ENCODE measurements at regions not wholly inside any gene's neighbourhood (a gene's known extent, or its start where the extent isn't known, plus 50 kb on each side); places are given as distances from the start of the nearest gene placed in this dataset.

- Histone ChIP-seq H3K9me3 (ENCODE audit: severe bottlenecking) (no peaks in the 10 kb centered on the region), H3K36me3 (ENCODE audit: low read depth) (no peaks in the 10 kb centered on the region), H3K27ac (ENCODE audit: poor library complexity, severe bottlenecking) (no peak overlapping the region), H3K4me3 (ENCODE audit: severe bottlenecking) (no peak overlapping the region), H3K4me1 (ENCODE audit: insufficient read depth, poor library complexity, severe bottlenecking) (no peaks in the 10 kb centered on the region), H3K27me3 (ENCODE audit: insufficient read depth, poor library complexity, severe bottlenecking) (no peaks in the 10 kb centered on the region)
- TF ChIP-seq CTCF (IDR thresholded peaks at IDR 0.05; ENCODE audit: poor library complexity, severe bottlenecking) = no peak
- DNase-seq (ENCODE audit: low spot score) = no peak
- no peak for ATAC-seq (ENCODE audit: low read depth)
Measured at GRCh38 chr6:155614606-155615005, 159.0 kb upstream of the NOX3 start.

- no peaks in the 10 kb centered on the region for H3K4me1 ChIP-seq (ENCODE audit: insufficient read depth, poor library complexity, severe bottlenecking)
- H3K9me3 ChIP-seq (ENCODE audit: severe bottlenecking) = no peaks in the 10 kb centered on the region
- H3K4me3 ChIP-seq (ENCODE audit: severe bottlenecking) = no peak overlapping the region
- ATAC-seq (ENCODE audit: low read depth) (no peak), DNase-seq (ENCODE audit: low spot score) (no peak)
- TF ChIP-seq CTCF (IDR thresholded peaks at IDR 0.05; ENCODE audit: poor library complexity, severe bottlenecking) = no peak
- H3K27me3 ChIP-seq (ENCODE audit: insufficient read depth, poor library complexity, severe bottlenecking) = no peaks in the 10 kb centered on the region
- no peak overlapping the region for H3K27ac ChIP-seq (ENCODE audit: poor library complexity, severe bottlenecking)
- no peaks in the 10 kb centered on the region for H3K36me3 ChIP-seq (ENCODE audit: low read depth)
Measured at GRCh38 chr6:155611742-155612141, 156.1 kb upstream of the NOX3 start.

- Histone ChIP-seq H3K27me3 (ENCODE audit: insufficient read depth, poor library complexity, severe bottlenecking) (no peaks in the 10 kb centered on the region), H3K36me3 (ENCODE audit: low read depth) (no peaks in the 10 kb centered on the region), H3K9me3 (ENCODE audit: severe bottlenecking) (no peaks in the 10 kb centered on the region), H3K27ac (ENCODE audit: poor library complexity, severe bottlenecking) (no peak overlapping the region), H3K4me3 (ENCODE audit: severe bottlenecking) (no peak overlapping the region), H3K4me1 (ENCODE audit: insufficient read depth, poor library complexity, severe bottlenecking) (no peaks in the 10 kb centered on the region)
- DNase-seq (ENCODE audit: low spot score) (no peak), ATAC-seq (ENCODE audit: low read depth) (no peak)
- no peak for TF ChIP-seq CTCF (IDR thresholded peaks at IDR 0.05; ENCODE audit: poor library complexity, severe bottlenecking)
Measured at GRCh38 chr6:155604991-155605390, 149.4 kb upstream of the NOX3 start.

GRCh38 chr6:155599561-155599960 is 143.9 kb upstream of the NOX3 start:
- no peaks in the 10 kb centered on the region for H3K4me1 ChIP-seq (ENCODE audit: insufficient read depth, poor library complexity, severe bottlenecking)
- no peaks in the 10 kb centered on the region for H3K36me3 ChIP-seq (ENCODE audit: low read depth)
- ATAC-seq (ENCODE audit: low read depth) (no peak), DNase-seq (ENCODE audit: low spot score) (no peak)
- no peaks in the 10 kb centered on the region for H3K27me3 ChIP-seq (ENCODE audit: insufficient read depth, poor library complexity, severe bottlenecking)
- no peak overlapping the region for H3K4me3 ChIP-seq (ENCODE audit: severe bottlenecking)
- H3K27ac ChIP-seq (ENCODE audit: poor library complexity, severe bottlenecking) = no peak overlapping the region
- H3K9me3 ChIP-seq (ENCODE audit: severe bottlenecking) = peaks cover 2% of the 10 kb centered on the region
- TF ChIP-seq CTCF (IDR thresholded peaks at IDR 0.05; ENCODE audit: poor library complexity, severe bottlenecking) = no peak

GRCh38 chr6:155599160-155599559 is 143.5 kb upstream of the NOX3 start:
- H3K27me3 ChIP-seq (ENCODE audit: insufficient read depth, poor library complexity, severe bottlenecking) = no peaks in the 10 kb centered on the region
- H3K27ac ChIP-seq (ENCODE audit: poor library complexity, severe bottlenecking) = no peak overlapping the region
- ATAC-seq (ENCODE audit: low read depth) (no peak), DNase-seq (ENCODE audit: low spot score) (no peak)
- no peaks in the 10 kb centered on the region for H3K36me3 ChIP-seq (ENCODE audit: low read depth)
- peaks cover 2% of the 10 kb centered on the region for H3K9me3 ChIP-seq (ENCODE audit: severe bottlenecking)
- no peaks in the 10 kb centered on the region for H3K4me1 ChIP-seq (ENCODE audit: insufficient read depth, poor library complexity, severe bottlenecking)
- no peak for TF ChIP-seq CTCF (IDR thresholded peaks at IDR 0.05; ENCODE audit: poor library complexity, severe bottlenecking)
- no peak overlapping the region for H3K4me3 ChIP-seq (ENCODE audit: severe bottlenecking)

Measured in RWPE2 (cell line).